ENCODE measurements at regions not wholly inside any gene's neighbourhood (a gene's known extent, or its start where the extent isn't known, plus 50 kb on each side); places are given as distances from the start of the nearest gene placed in this dataset.

GRCh38 chr5:130424341-130424740 lies 520.1 kb downstream of the CHSY3 start:
- Histone ChIP-seq H3K27ac (ENCODE audit: low read depth in 1 of 2, low read length in 2 of 2) (no peak overlapping the region), H3K9ac (ENCODE audit: insufficient read depth, low read length, poor library complexity, severe bottlenecking) (no peak overlapping the region), H3K27me3 (ENCODE audit: control insufficient read depth in 2 of 2, insufficient read depth in 2 of 2, low read length in 2 of 2) (no peaks in the 10 kb centered on the region), H3K79me2 (ENCODE audit: insufficient read depth, low read length) (no peaks in the 10 kb centered on the region), H3K36me3 (replicated peaks in 1 of 2; ENCODE audit: control insufficient read depth in 1 of 2, insufficient read depth in 2 of 2, low read length in 2 of 2) (no peaks in the 10 kb centered on the region), H2AFZ (ENCODE audit: insufficient read depth, low read depth, low read length, poor library complexity, severe bottlenecking) (no peak overlapping the region), H3K9me3 (replicated peaks in 1 of 2; ENCODE audit: control insufficient read depth in 1 of 2, insufficient read depth in 1 of 2, low read length in 2 of 2) (no peaks in the 10 kb centered on the region), H3K4me2 (replicated peaks; ENCODE audit: extremely low read depth, low read length, poor library complexity, severe bottlenecking) (no peak overlapping the region), H4K20me1 (ENCODE audit: insufficient read depth, low read length) (no peaks in the 10 kb centered on the region), H3K4me3 (replicated peaks in 1 of 3; ENCODE audit: low read depth in 2 of 3, low read length in 3 of 3) (no peak overlapping the region), H3K4me1 (ENCODE audit: control insufficient read depth in 1 of 2, insufficient read depth in 2 of 2, low read length in 2 of 2) (no peaks in the 10 kb centered on the region)
- TF ChIP-seq CTCF (IDR thresholded peaks at IDR 0.05): no peak
- Mint-ChIP-seq H3K4me1 (no peaks in the 10 kb centered on the region), H3K27ac (no peak overlapping the region), H3K36me3 (no peaks in the 10 kb centered on the region), H3K27me3 (ENCODE audit: low read depth in 3 of 3) (no peaks in the 10 kb centered on the region), H3K9me3 (peaks cover 0 to 14% (median 7%) of the 10 kb centered on the region in 7 donors), H3K4me3 (no peak overlapping the region)
- intact Hi-C loops (cut with micrococcal nuclease): no loop called here
- DNase-seq: no peak
- WGBS (ENCODE audit: insufficient coverage): 83% methylated on average over 2 of the region's 2 CpGs

GRCh38 chr5:130402906-130403305 lies 498.6 kb downstream of the CHSY3 start:
- DNase-seq: no peak
- H3K27me3 Mint-ChIP-seq (ENCODE audit: low read depth in 3 of 3): no peaks in the 10 kb centered on the region
- WGBS (ENCODE audit: insufficient coverage): 62% methylated on average over 4 of the region's 7 CpGs
- no peak overlapping the region for H2AFZ ChIP-seq (ENCODE audit: insufficient read depth, low read depth, low read length, poor library complexity, severe bottlenecking)
- H3K4me2 ChIP-seq (replicated peaks; ENCODE audit: extremely low read depth, low read length, poor library complexity, severe bottlenecking): no peak overlapping the region
- H3K4me3 ChIP-seq (replicated peaks in 1 of 3; ENCODE audit: low read depth in 2 of 3, low read length in 3 of 3): no peak overlapping the region
- H3K9me3 Mint-ChIP-seq: peaks cover 0 to 6% (median 0%) of the 10 kb centered on the region in 7 donors
- no peak overlapping the region for H3K27ac Mint-ChIP-seq
- no peaks in the 10 kb centered on the region for H3K4me1 ChIP-seq (ENCODE audit: control insufficient read depth in 1 of 2, insufficient read depth in 2 of 2, low read length in 2 of 2)
- no peak overlapping the region for H3K4me3 Mint-ChIP-seq
- no peaks in the 10 kb centered on the region for H3K27me3 ChIP-seq (ENCODE audit: control insufficient read depth in 2 of 2, insufficient read depth in 2 of 2, low read length in 2 of 2)
- H3K4me1 Mint-ChIP-seq: no peaks in the 10 kb centered on the region
- no peaks in the 10 kb centered on the region for H3K36me3 Mint-ChIP-seq
- no peak for TF ChIP-seq CTCF (IDR thresholded peaks at IDR 0.05)
- no peaks in the 10 kb centered on the region for H3K36me3 ChIP-seq (replicated peaks in 1 of 2; ENCODE audit: control insufficient read depth in 1 of 2, insufficient read depth in 2 of 2, low read length in 2 of 2)
- H3K27ac ChIP-seq (ENCODE audit: low read depth in 1 of 2, low read length in 2 of 2): no peak overlapping the region
- intact Hi-C loops (cut with micrococcal nuclease): no loop called here
- no peak overlapping the region for H3K9ac ChIP-seq (ENCODE audit: insufficient read depth, low read length, poor library complexity, severe bottlenecking)
- H3K9me3 ChIP-seq (replicated peaks in 1 of 2; ENCODE audit: control insufficient read depth in 1 of 2, insufficient read depth in 1 of 2, low read length in 2 of 2): peaks cover 0 to 11% of the 10 kb centered on the region in 2 donors
- H4K20me1 ChIP-seq (ENCODE audit: insufficient read depth, low read length): no peaks in the 10 kb centered on the region
- no peaks in the 10 kb centered on the region for H3K79me2 ChIP-seq (ENCODE audit: insufficient read depth, low read length)
